ENCODE measurements at regions not wholly inside any gene's neighbourhood (a gene's known extent, or its start where the extent isn't known, plus 50 kb on each side); places are given as distances from the start of the nearest gene placed in this dataset.

GRCh38 chr13:107563099-107563925 is 652.0 kb downstream of the LIG4 start:
- TF ChIP-seq, protein P1, sequence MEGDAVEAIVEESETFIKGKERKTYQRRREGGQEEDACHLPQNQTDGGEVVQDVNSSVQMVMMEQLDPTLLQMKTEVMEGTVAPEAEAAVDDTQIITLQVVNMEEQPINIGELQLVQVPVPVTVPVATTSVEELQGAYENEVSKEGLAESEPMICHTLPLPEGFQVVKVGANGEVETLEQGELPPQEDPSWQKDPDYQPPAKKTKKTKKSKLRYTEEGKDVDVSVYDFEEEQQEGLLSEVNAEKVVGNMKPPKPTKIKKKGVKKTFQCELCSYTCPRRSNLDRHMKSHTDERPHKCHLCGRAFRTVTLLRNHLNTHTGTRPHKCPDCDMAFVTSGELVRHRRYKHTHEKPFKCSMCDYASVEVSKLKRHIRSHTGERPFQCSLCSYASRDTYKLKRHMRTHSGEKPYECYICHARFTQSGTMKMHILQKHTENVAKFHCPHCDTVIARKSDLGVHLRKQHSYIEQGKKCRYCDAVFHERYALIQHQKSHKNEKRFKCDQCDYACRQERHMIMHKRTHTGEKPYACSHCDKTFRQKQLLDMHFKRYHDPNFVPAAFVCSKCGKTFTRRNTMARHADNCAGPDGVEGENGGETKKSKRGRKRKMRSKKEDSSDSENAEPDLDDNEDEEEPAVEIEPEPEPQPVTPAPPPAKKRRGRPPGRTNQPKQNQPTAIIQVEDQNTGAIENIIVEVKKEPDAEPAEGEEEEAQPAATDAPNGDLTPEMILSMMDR (IDR thresholded peaks at IDR 0.05), result no peak
- no peak for TF ChIP-seq POLR2A (IDR thresholded peaks at IDR 0.05)
